Sigmoid colon (tissue), 3 donors: ENCODE measurements at regions not wholly inside any gene's neighbourhood (a gene's known extent, or its start where the extent isn't known, plus 50 kb on each side); places are given as distances from the start of the nearest gene placed in this dataset.

Source experiments
- POLR2A ChIP-seq, 2 donors: fragments of 450-650 bp; IDR thresholded peaks; one replicate each; pipeline ENCODE4 v1.6.1; 2016; ENCODE audit warnings: antibody characterized with exemption in 2 of 2, mild to moderate bottlenecking in 2 of 2, moderate library complexity in 2 of 2
- TF ChIP-seq, protein P1 (sequence below), 4 experiments: fragments of 450-650 bp in 3 of 4; fragments of 200-600 bp in 1 of 4; IDR thresholded peaks; one replicate each; pipeline ENCODE4 v1.5.1; 2016 to 2019; ENCODE audit warnings: antibody characterized with exemption in 4 of 4, mild to moderate bottlenecking in 3 of 4, moderate library complexity in 2 of 4

DNA sequence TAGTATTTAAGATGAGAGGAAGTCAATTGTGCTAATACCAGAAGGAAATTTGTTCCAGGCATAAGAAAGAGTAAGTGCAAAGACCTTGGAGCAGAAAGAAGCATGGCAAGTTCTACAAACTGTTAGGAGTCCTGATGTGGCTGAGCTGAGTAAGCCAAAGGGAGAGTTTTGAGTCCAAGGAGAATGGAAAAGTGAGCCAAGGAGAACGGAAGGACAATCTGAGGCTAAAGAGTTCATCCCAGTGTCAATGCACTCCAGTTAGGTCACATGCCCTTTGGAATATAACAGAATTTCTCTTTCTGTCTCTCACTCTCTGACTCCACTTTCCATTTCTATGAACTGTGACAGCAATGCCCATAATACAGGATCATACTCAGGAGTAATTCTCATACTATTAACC is 224.7 kb downstream of the CAAP1 start:
- TF ChIP-seq, protein P1, sequence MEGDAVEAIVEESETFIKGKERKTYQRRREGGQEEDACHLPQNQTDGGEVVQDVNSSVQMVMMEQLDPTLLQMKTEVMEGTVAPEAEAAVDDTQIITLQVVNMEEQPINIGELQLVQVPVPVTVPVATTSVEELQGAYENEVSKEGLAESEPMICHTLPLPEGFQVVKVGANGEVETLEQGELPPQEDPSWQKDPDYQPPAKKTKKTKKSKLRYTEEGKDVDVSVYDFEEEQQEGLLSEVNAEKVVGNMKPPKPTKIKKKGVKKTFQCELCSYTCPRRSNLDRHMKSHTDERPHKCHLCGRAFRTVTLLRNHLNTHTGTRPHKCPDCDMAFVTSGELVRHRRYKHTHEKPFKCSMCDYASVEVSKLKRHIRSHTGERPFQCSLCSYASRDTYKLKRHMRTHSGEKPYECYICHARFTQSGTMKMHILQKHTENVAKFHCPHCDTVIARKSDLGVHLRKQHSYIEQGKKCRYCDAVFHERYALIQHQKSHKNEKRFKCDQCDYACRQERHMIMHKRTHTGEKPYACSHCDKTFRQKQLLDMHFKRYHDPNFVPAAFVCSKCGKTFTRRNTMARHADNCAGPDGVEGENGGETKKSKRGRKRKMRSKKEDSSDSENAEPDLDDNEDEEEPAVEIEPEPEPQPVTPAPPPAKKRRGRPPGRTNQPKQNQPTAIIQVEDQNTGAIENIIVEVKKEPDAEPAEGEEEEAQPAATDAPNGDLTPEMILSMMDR (IDR thresholded peaks at IDR 0.05): no peak
- no peak for TF ChIP-seq POLR2A (IDR thresholded peaks at IDR 0.05)
